ENCODE measurements at regions not wholly inside any gene's neighbourhood (a gene's known extent, or its start where the extent isn't known, plus 50 kb on each side); places are given as distances from the start of the nearest gene placed in this dataset.

GRCh38 chr16:73289232-73289631 is 241.3 kb upstream of the ZFHX3 start (continued):
- TF ChIP-seq ZBTB40 (IDR thresholded peaks at IDR 0.05; ENCODE audit: borderline replicate concordance), result no peak
- TF ChIP-seq TCF3 (IDR thresholded peaks at IDR 0.05; ENCODE audit: borderline replicate concordance, insufficient read depth, low read depth, low read length), result peak; percentile 98
- TF ChIP-seq PAX5 (IDR thresholded peaks at IDR 0.05; ENCODE audit: borderline replicate concordance, low read depth, low read length), result peak; percentile 99
- TF ChIP-seq MTA3 (IDR thresholded peaks at IDR 0.05; ENCODE audit: borderline replicate concordance, low read length), result peak; percentile 98
- TF ChIP-seq PBX3 (IDR thresholded peaks at IDR 0.05; ENCODE audit: insufficient replicate concordance, low read depth, low read length), result peak; percentile 69
- TF ChIP-seq POLR2AphosphoS2 (IDR thresholded peaks at IDR 0.05; ENCODE audit: low read depth, low read length), result no peak
- TF ChIP-seq USF2 (IDR thresholded peaks at IDR 0.05; ENCODE audit: borderline replicate concordance, low read depth, low read length), result no peak
- no peak for TF ChIP-seq PRDM15 (CRISPR knock-in tag; IDR thresholded peaks at IDR 0.05)
- TF ChIP-seq BMI1 (IDR thresholded peaks at IDR 0.05; ENCODE audit: borderline replicate concordance), result peak; percentile 85
- TF ChIP-seq NFYB (IDR thresholded peaks at IDR 0.05; ENCODE audit: insufficient read depth, low read depth, low read length), result no peak
- TF ChIP-seq REST (IDR thresholded peaks at IDR 0.05; ENCODE audit: low read depth, low read length), result peak; percentile 48; the same call in 1 of the 2 replicates
- TF ChIP-seq HDAC2 (IDR thresholded peaks at IDR 0.05), result no peak
- no peak for TF ChIP-seq MYB (IDR thresholded peaks at IDR 0.05; ENCODE audit: borderline replicate concordance, low read depth, low read length)
- TF ChIP-seq PKNOX1 (IDR thresholded peaks at IDR 0.05), result 0 out of 2 replicates have a peak, but pooled peaks have one; percentile 15
- TF ChIP-seq RCOR1 (conservative IDR thresholded peaks at IDR 0.05; ENCODE audit: low read depth, low read length), result 0 out of 2 replicates have a peak, but pooled peaks have one; percentile 71
